ENCODE measurements at regions not wholly inside any gene's neighbourhood (a gene's known extent, or its start where the extent isn't known, plus 50 kb on each side); places are given as distances from the start of the nearest gene placed in this dataset.

DNA sequence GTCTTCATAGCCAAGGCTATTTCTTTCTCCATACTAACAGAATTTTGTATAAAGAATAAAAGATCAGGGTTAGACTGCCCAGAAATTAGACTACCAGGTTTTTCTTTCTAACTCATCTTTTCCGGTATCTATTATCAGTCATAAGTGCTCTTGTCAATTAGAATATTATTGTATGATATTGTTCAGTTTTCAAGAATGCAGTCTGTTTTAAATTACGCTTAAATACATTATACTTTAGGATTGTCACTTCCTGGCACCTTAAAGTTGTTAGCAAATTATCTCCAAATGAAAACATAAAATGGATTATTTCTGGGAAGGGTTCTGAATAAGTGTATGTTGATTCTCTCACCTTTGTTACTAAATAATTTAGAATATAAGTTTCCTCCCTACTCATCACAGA, 497.2 kb downstream of the IGSF11 start:
- TF ChIP-seq POLR2A (IDR thresholded peaks at IDR 0.05) = no peak
- TF ChIP-seq, protein P1, sequence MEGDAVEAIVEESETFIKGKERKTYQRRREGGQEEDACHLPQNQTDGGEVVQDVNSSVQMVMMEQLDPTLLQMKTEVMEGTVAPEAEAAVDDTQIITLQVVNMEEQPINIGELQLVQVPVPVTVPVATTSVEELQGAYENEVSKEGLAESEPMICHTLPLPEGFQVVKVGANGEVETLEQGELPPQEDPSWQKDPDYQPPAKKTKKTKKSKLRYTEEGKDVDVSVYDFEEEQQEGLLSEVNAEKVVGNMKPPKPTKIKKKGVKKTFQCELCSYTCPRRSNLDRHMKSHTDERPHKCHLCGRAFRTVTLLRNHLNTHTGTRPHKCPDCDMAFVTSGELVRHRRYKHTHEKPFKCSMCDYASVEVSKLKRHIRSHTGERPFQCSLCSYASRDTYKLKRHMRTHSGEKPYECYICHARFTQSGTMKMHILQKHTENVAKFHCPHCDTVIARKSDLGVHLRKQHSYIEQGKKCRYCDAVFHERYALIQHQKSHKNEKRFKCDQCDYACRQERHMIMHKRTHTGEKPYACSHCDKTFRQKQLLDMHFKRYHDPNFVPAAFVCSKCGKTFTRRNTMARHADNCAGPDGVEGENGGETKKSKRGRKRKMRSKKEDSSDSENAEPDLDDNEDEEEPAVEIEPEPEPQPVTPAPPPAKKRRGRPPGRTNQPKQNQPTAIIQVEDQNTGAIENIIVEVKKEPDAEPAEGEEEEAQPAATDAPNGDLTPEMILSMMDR (IDR thresholded peaks at IDR 0.05) = no peak

Data from lower leg skin (tissue), 3 donors.